ENCODE measurements at regions not wholly inside any gene's neighbourhood (a gene's known extent, or its start where the extent isn't known, plus 50 kb on each side); places are given as distances from the start of the nearest gene placed in this dataset.

DNA sequence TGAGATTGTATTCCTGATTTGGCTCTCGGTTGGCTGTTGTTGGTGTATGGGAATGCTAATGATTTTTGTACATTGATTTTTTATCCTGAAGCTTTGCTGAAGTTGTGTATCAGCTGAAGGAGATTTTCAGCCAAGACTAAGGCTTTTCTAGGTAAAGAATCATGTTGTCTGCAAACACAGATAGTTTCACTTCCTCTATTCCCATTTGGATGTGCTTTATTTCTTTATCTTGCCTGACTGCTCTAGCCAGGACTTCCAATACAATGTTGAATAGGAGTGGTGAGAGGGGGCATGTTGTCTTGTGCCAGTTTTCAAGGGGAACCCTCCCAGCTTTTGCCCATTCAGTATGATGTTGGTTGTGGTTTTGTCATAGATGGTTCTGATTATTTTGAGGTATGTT is 90.4 kb downstream of the CYP26B1 start:
- TF ChIP-seq, protein P1, sequence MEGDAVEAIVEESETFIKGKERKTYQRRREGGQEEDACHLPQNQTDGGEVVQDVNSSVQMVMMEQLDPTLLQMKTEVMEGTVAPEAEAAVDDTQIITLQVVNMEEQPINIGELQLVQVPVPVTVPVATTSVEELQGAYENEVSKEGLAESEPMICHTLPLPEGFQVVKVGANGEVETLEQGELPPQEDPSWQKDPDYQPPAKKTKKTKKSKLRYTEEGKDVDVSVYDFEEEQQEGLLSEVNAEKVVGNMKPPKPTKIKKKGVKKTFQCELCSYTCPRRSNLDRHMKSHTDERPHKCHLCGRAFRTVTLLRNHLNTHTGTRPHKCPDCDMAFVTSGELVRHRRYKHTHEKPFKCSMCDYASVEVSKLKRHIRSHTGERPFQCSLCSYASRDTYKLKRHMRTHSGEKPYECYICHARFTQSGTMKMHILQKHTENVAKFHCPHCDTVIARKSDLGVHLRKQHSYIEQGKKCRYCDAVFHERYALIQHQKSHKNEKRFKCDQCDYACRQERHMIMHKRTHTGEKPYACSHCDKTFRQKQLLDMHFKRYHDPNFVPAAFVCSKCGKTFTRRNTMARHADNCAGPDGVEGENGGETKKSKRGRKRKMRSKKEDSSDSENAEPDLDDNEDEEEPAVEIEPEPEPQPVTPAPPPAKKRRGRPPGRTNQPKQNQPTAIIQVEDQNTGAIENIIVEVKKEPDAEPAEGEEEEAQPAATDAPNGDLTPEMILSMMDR (IDR thresholded peaks at IDR 0.05), result no peak
- no peak for TF ChIP-seq POLR2A (IDR thresholded peaks at IDR 0.05)
